8988T (cell line): ENCODE measurements at regions not wholly inside any gene's neighbourhood (a gene's known extent, or its start where the extent isn't known, plus 50 kb on each side); places are given as distances from the start of the nearest gene placed in this dataset.

Experiments used
- DNase-seq: peaks from one replicate; pipeline ENCODE4 v3.0.0; 2011

- no peak for DNase-seq
Observed at GRCh38 chr10:4687397-4687796, 138.6 kb upstream of the AKR1E2 start.

GRCh38 chr10:4686644-4686996 lies 139.4 kb upstream of the AKR1E2 start:
- DNase-seq = no peak

GRCh38 chr10:4685904-4686643 lies 139.9 kb upstream of the AKR1E2 start:
- DNase-seq = no peak

GRCh38 chr10:4685491-4685890 lies 140.5 kb upstream of the AKR1E2 start:
- no peak for DNase-seq

GRCh38 chr10:4684434-4684833 lies 141.6 kb upstream of the AKR1E2 start:
- no peak for DNase-seq

GRCh38 chr10:4683838-4684237 lies 142.2 kb upstream of the AKR1E2 start:
- no peak for DNase-seq

GRCh38 chr10:4683137-4683536 lies 142.9 kb upstream of the AKR1E2 start:
- DNase-seq = no peak

GRCh38 chr10:4678951-4679671 lies 146.9 kb upstream of the AKR1E2 start:
- no peak for DNase-seq

GRCh38 chr10:4678023-4678950 lies 147.7 kb upstream of the AKR1E2 start:
- no peak for DNase-seq

- no peak for DNase-seq
Observed at GRCh38 chr10:4677296-4678021, 148.5 kb upstream of the AKR1E2 start.

GRCh38 chr10:4676566-4676965 lies 149.4 kb upstream of the AKR1E2 start:
- DNase-seq = no peak

- no peak for DNase-seq
Observed at GRCh38 chr10:4675808-4676207, 150.2 kb upstream of the AKR1E2 start.

- no peak for DNase-seq
Observed at GRCh38 chr10:4673279-4674040, 152.5 kb upstream of the AKR1E2 start.

GRCh38 chr10:4672201-4672600 lies 153.8 kb upstream of the AKR1E2 start:
- no peak for DNase-seq

GRCh38 chr10:4671451-4672145 lies 154.4 kb upstream of the AKR1E2 start:
- DNase-seq = no peak

GRCh38 chr10:4670737-4671136 lies 155.3 kb upstream of the AKR1E2 start:
- no peak for DNase-seq

- no peak for DNase-seq
Observed at GRCh38 chr10:4669585-4669984, 156.4 kb upstream of the AKR1E2 start.

- peak; percentile 37 for DNase-seq
Observed at GRCh38 chr10:4663162-4663992, 162.6 kb upstream of the AKR1E2 start.

- no peak for DNase-seq
Observed at GRCh38 chr10:4662576-4663161, 163.3 kb upstream of the AKR1E2 start.
